Smooth muscle cell (in vitro differentiated cells): ENCODE measurements at regions not wholly inside any gene's neighbourhood (a gene's known extent, or its start where the extent isn't known, plus 50 kb on each side); places are given as distances from the start of the nearest gene placed in this dataset.
"Not testable (repeated sequence)": the region's sequence is repeated elsewhere in the genome, so short reads cannot be mapped to it uniquely, and the experiment has no call there.

Experiments
- DNase-seq: peaks from one replicate; lab custom pipeline; 2025; ENCODE audit not compliant: unreplicated experiment; lab: John Stamatoyannopoulos, UW
- H2AFZ ChIP-seq: fragments of 200-600 bp; sonication (generic); 2 replicates; pipeline ENCODE4 v1.6.0; 2016; ENCODE audit warnings: antibody characterized with exemption, low read depth, mild to moderate bottlenecking
- H3F3A ChIP-seq: fragments of 200-600 bp; sonication (generic); 2 replicates; pipeline ENCODE4 v1.6.0; 2017; ENCODE audit warnings: antibody characterized with exemption, low read depth
- H3K27ac ChIP-seq: fragments of 200-600 bp; sonication (generic); 2 replicates; pipeline ENCODE4 v1.5.1; 2016; ENCODE audit warnings: low read depth, mild to moderate bottlenecking
- H3K27me3 ChIP-seq: fragments of 200-600 bp; sonication (generic); 2 replicates; pipeline ENCODE4 v1.6.1; 2016; ENCODE audit warnings: low read depth, mild to moderate bottlenecking
- H3K36me3 ChIP-seq: fragments of 200-600 bp; sonication (generic); 2 replicates; pipeline ENCODE4 v1.5.1; 2016; ENCODE audit warnings: low read depth
- H3K4me1 ChIP-seq: fragments of 200-600 bp; sonication (generic); 2 replicates; pipeline ENCODE4 v1.5.1; 2016; ENCODE audit warnings: low read depth
- H3K4me2 ChIP-seq: fragments of 200-600 bp; sonication (generic); 2 replicates; pipeline ENCODE4 v1.6.0; 2016; ENCODE audit warnings: mild to moderate bottlenecking
- H3K4me3 ChIP-seq: fragments of 200-600 bp; sonication (generic); 2 replicates; pipeline ENCODE4 v1.5.1; 2016; ENCODE audit warnings: mild to moderate bottlenecking
- H3K79me2 ChIP-seq: fragments of 200-600 bp; sonication (generic); 2 replicates; pipeline ENCODE4 v1.6.0; 2016; ENCODE audit warnings: low read depth, mild to moderate bottlenecking
- H3K9ac ChIP-seq: fragments of 200-600 bp; sonication (generic); 2 replicates; pipeline ENCODE4 v1.6.0; 2016; ENCODE audit warnings: low read depth
- H3K9me3 ChIP-seq: fragments of 200-600 bp; sonication (generic); replicated peaks from 2 replicates; pipeline ENCODE4 v1.5.1; 2016; ENCODE audit warnings: low read depth
- H4K20me1 ChIP-seq: fragments of 200-600 bp; sonication (generic); 2 replicates; pipeline ENCODE4 v1.6.0; 2016; ENCODE audit warnings: low read depth
- CTCF ChIP-seq: fragments of 200-600 bp; sonication (generic); IDR thresholded peaks from 2 replicates; pipeline ENCODE4 v1.5.1; 2017; ENCODE audit warnings: borderline replicate concordance, mild to moderate bottlenecking, antibody characterized with exemption; ENCODE audit not compliant: insufficient read depth, poor library complexity, severe bottlenecking
- WGBS: methylation state at CpG from one replicate; pipeline ENCODE4 v1.1.7; 2016; ENCODE audit warnings: low lambda C conversion rate; 5-methylcytosine and 5-hydroxymethylcytosine counted together

GRCh38 chr6:119428633-119429032, 79.1 kb upstream of the MAN1A1 start:
- no peaks in the 10 kb centered on the region for H3K4me1 ChIP-seq
- no peak overlapping the region for H3K4me3 ChIP-seq
- no peak overlapping the region for H3K9ac ChIP-seq
- no peak overlapping the region for H3K4me2 ChIP-seq
- H2AFZ ChIP-seq, result no peak overlapping the region
- no peak overlapping the region for H3K27ac ChIP-seq
- no peaks in the 10 kb centered on the region for H4K20me1 ChIP-seq
- TF ChIP-seq CTCF, result no peak
- H3K9me3 ChIP-seq, result no peaks in the 10 kb centered on the region
- H3K79me2 ChIP-seq, result no peaks in the 10 kb centered on the region
- H3F3A ChIP-seq, result no peaks in the 10 kb centered on the region
- no peak for DNase-seq
- no peaks in the 10 kb centered on the region for H3K27me3 ChIP-seq
- H3K36me3 ChIP-seq, result no peaks in the 10 kb centered on the region

GRCh38 chr6:119426619-119427018, 77.1 kb upstream of the MAN1A1 start:
- H3K79me2 ChIP-seq, result no peaks in the 10 kb centered on the region
- 54% methylated on average over 3 of the region's 3 CpGs for WGBS
- H3K4me1 ChIP-seq, result no peaks in the 10 kb centered on the region
- no peaks in the 10 kb centered on the region for H3K9me3 ChIP-seq
- H3K27ac ChIP-seq, result peak overlapping the region; percentile 33
- H3K27me3 ChIP-seq, result no peaks in the 10 kb centered on the region
- no peaks in the 10 kb centered on the region for H3K36me3 ChIP-seq
- no peak overlapping the region for H3K4me3 ChIP-seq
- DNase-seq, result no peak
- peak overlapping the region; percentile 20 for H3K4me2 ChIP-seq
- H3F3A ChIP-seq, result no peaks in the 10 kb centered on the region
- no peaks in the 10 kb centered on the region for H4K20me1 ChIP-seq
- no peak overlapping the region for H3K9ac ChIP-seq
- no peak for TF ChIP-seq CTCF
- no peak overlapping the region for H2AFZ ChIP-seq

GRCh38 chr6:119423996-119424395, 74.4 kb upstream of the MAN1A1 start:
- no peaks in the 10 kb centered on the region for H3K36me3 ChIP-seq
- WGBS, result 98% methylated on average over 5 of the region's 5 CpGs

GRCh38 chr6:119418084-119418483, 68.5 kb upstream of the MAN1A1 start:
- not testable (repeated sequence) for H3F3A ChIP-seq, H3K27ac ChIP-seq, H3K4me3 ChIP-seq, H3K9me3 ChIP-seq, H3K27me3 ChIP-seq, H3K9ac ChIP-seq, DNase-seq, H3K36me3 ChIP-seq, H2AFZ ChIP-seq, H4K20me1 ChIP-seq, H3K4me2 ChIP-seq, H3K79me2 ChIP-seq, H3K4me1 ChIP-seq
- 76% methylated on average over 2 of the region's 2 CpGs for WGBS

More at GRCh38 chr6:119423996-119424395, 74.4 kb upstream of the MAN1A1 start:
- DNase-seq, result no peak
- no peak overlapping the region for H3K4me3 ChIP-seq
- no peaks in the 10 kb centered on the region for H3K4me1 ChIP-seq
- H3K9ac ChIP-seq, result no peak overlapping the region
- H2AFZ ChIP-seq, result no peak overlapping the region
- H3K9me3 ChIP-seq, result no peaks in the 10 kb centered on the region
- H3K27ac ChIP-seq, result no peak overlapping the region
- H3K79me2 ChIP-seq, result no peaks in the 10 kb centered on the region
- H3K27me3 ChIP-seq, result no peaks in the 10 kb centered on the region
- no peaks in the 10 kb centered on the region for H4K20me1 ChIP-seq
- no peaks in the 10 kb centered on the region for H3F3A ChIP-seq
- no peak overlapping the region for H3K4me2 ChIP-seq
- TF ChIP-seq CTCF, result no peak
